Endothelial cell of umbilical vein (primary cell): ENCODE measurements at regions not wholly inside any gene's neighbourhood (a gene's known extent, or its start where the extent isn't known, plus 50 kb on each side); places are given as distances from the start of the nearest gene placed in this dataset.

ENCODE experiments used
- BruUV-seq: library from RNA; stranded (reverse); fragments of 400-500 nt; replicated peaks from 2 replicates; lab custom pipeline; 2021; lab: Mats Ljungman, UMichigan
- CTCF ChIA-PET: fragments of 300-600, 350-600 bp; sonication (Branson Sonifier 250); formaldehyde crosslinking; loops from one replicate; lab custom pipeline; 2021; ENCODE audit warnings: antibody characterized with exemption, inconsistent platforms; lab: Charles Lee
- POLR2A ChIA-PET: fragments of 300-600, 350-600 bp; sonication (Branson Sonifier 250); formaldehyde crosslinking; loops from one replicate; lab custom pipeline; 2021; ENCODE audit warnings: antibody characterized with exemption, inconsistent platforms; lab: Charles Lee
- DNase-seq: peaks from one replicate; pipeline ENCODE4 v3.0.0-alpha.2; 2011; ENCODE audit warnings: low read depth, low spot score
- FAIRE-seq: peaks from 2 replicates; lab custom pipeline; 2011; peaks lifted over from hg19 to GRCh38; lab: Jason Lieb, UNC
- H2AFZ ChIP-seq: 2 replicates; pipeline ENCODE4 v1.6.0; 2012; ENCODE audit warnings: low read depth, low read length, control low read depth, inconsistent platforms
- H3K27ac ChIP-seq: 2 replicates; pipeline ENCODE4 v1.5.1; 2011; ENCODE audit warnings: low read depth, mild to moderate bottlenecking, control low read depth, low read length, moderate library complexity; ENCODE audit not compliant: insufficient read depth
- H3K27me3 ChIP-seq, 2 experiments: 2 replicates each; pipeline versions ENCODE4 v1.6.0 to v1.6.1; 2011; ENCODE audit warnings: low read length in 2 of 2, mixed read lengths in 1 of 2; ENCODE audit not compliant: control insufficient read depth in 2 of 2, insufficient read depth in 2 of 2
- H3K36me3 ChIP-seq, 2 experiments: 2 replicates in 1 of 2; 3 replicates in 1 of 2; pipeline ENCODE4 v1.5.1; 2011; ENCODE audit warnings: low read length in 2 of 2, mild to moderate bottlenecking in 1 of 2, moderate library complexity in 1 of 2; ENCODE audit not compliant: control insufficient read depth in 2 of 2, insufficient read depth in 2 of 2; ENCODE audit errors: extremely low read depth in 1 of 2
- H3K4me1 ChIP-seq: 3 replicates; pipeline ENCODE4 v1.5.1; 2011; ENCODE audit warnings: mild to moderate bottlenecking, low read length; ENCODE audit not compliant: control insufficient read depth, insufficient read depth; ENCODE audit errors: extremely low read depth
- H3K4me2 ChIP-seq: 2 replicates; pipeline ENCODE4 v1.6.1; 2011; ENCODE audit warnings: low read length, control low read depth, mixed read lengths; ENCODE audit not compliant: insufficient read depth
- H3K4me3 ChIP-seq, 3 experiments: fragments of 200-600 bp in 1 of 3; sonication (generic), shearing (Covaris generic) in 1 of 3; replicated peaks in 1 of 3; 2 replicates each; pipeline ENCODE4 v1.5.1; 2011 to 2016; ENCODE audit warnings: control low read depth in 3 of 3, low read length in 3 of 3, mild to moderate bottlenecking in 2 of 3, inconsistent platforms in 1 of 3, low read depth in 1 of 3, moderate library complexity in 1 of 3; ENCODE audit not compliant: insufficient read depth in 1 of 3
- H3K79me2 ChIP-seq: 2 replicates; pipeline ENCODE4 v1.6.0; 2012; ENCODE audit warnings: low read length, inconsistent platforms; ENCODE audit not compliant: control insufficient read depth, insufficient read depth
- H3K9ac ChIP-seq: replicated peaks from 2 replicates; pipeline ENCODE3; 2011; ENCODE audit warnings: low read length, control low read depth; ENCODE audit not compliant: insufficient read depth; ENCODE audit errors: extremely low read depth
- H3K9me1 ChIP-seq: replicated peaks from 3 replicates; pipeline ENCODE4 v1.6.0; 2011; ENCODE audit warnings: mild to moderate bottlenecking, low read length; ENCODE audit not compliant: control insufficient read depth, insufficient read depth; ENCODE audit errors: extremely low read depth
- H3K9me3 ChIP-seq: replicated peaks from 2 replicates; pipeline ENCODE4 v1.5.1; 2012; ENCODE audit warnings: low read length, inconsistent platforms; ENCODE audit not compliant: control insufficient read depth, insufficient read depth
- H4K20me1 ChIP-seq: replicated peaks from 2 replicates; pipeline ENCODE3; 2011; ENCODE audit warnings: mild to moderate bottlenecking, low read length; ENCODE audit not compliant: control insufficient read depth, insufficient read depth; ENCODE audit errors: extremely low read depth
- EZH2 ChIP-seq: IDR thresholded peaks from 2 replicates; pipeline ENCODE4 v1.6.1; 2012; ENCODE audit warnings: borderline replicate concordance, low read depth, mild to moderate bottlenecking, moderate library complexity, low read length, inconsistent platforms; ENCODE audit not compliant: severe bottlenecking
- FOS ChIP-seq: IDR thresholded peaks from 2 replicates; pipeline ENCODE4 v1.6.1; 2011; ENCODE audit warnings: mild to moderate bottlenecking, low read length, moderate library complexity, borderline replicate concordance; ENCODE audit not compliant: insufficient read depth
- GATA2 ChIP-seq: IDR thresholded peaks from 2 replicates; pipeline ENCODE4 v1.7.0; 2011; ENCODE audit warnings: low read depth, mild to moderate bottlenecking, moderate library complexity, mixed read lengths, low read length; ENCODE audit not compliant: insufficient read length, insufficient read depth
- JUN ChIP-seq: IDR thresholded peaks from 2 replicates; pipeline ENCODE4 v1.6.1; 2011; ENCODE audit warnings: borderline replicate concordance, low read depth; ENCODE audit not compliant: insufficient read length, insufficient read depth
- MAX ChIP-seq: IDR thresholded peaks from 2 replicates; pipeline ENCODE4 v1.6.1; 2011; ENCODE audit not compliant: insufficient read depth, insufficient read length
- MYC ChIP-seq: IDR thresholded peaks from one replicate; pipeline ENCODE4 v1.6.1; 2011; ENCODE audit warnings: mild to moderate bottlenecking, low read depth, low read length
- POLR2A ChIP-seq: IDR thresholded peaks from 2 replicates; pipeline ENCODE4 v1.6.1; 2012; ENCODE audit warnings: low read depth, mild to moderate bottlenecking, control low read depth, low read length
- POLR2AphosphoS5 ChIP-seq: IDR thresholded peaks from 2 replicates; pipeline ENCODE4 v1.6.1; 2012; ENCODE audit warnings: low read depth, mild to moderate bottlenecking, control low read depth, low read length, moderate library complexity; ENCODE audit not compliant: insufficient read depth
- dilution Hi-C: fragments of 300-500 bp; cut with MboI; formaldehyde crosslinking; loops from one replicate; pipeline ENCODE4 v1.15.0; 2019; ENCODE audit warnings: low sequenced_read_pairs; ENCODE audit not compliant: extremely low pct_ligation_motif_present
- intact Hi-C: fragments of 100-400 bp; cut with micrococcal nuclease; formaldehyde crosslinking; loops from one replicate; pipeline ENCODE4 v1.10.0; 2022
- TF ChIP-seq, protein P1 (sequence below), 2 donors: IDR thresholded peaks; 1 replicate in 1 of 2; 2 replicates in 1 of 2; pipeline ENCODE4 v1.5.1; 2011; ENCODE audit warnings: low read length in 2 of 2, mild to moderate bottlenecking in 2 of 2, moderate library complexity in 2 of 2, control low read depth in 1 of 2, inconsistent platforms in 1 of 2, low read depth in 1 of 2; ENCODE audit not compliant: insufficient read depth in 1 of 2; ENCODE audit errors: extremely low read depth in 1 of 2

DNA sequence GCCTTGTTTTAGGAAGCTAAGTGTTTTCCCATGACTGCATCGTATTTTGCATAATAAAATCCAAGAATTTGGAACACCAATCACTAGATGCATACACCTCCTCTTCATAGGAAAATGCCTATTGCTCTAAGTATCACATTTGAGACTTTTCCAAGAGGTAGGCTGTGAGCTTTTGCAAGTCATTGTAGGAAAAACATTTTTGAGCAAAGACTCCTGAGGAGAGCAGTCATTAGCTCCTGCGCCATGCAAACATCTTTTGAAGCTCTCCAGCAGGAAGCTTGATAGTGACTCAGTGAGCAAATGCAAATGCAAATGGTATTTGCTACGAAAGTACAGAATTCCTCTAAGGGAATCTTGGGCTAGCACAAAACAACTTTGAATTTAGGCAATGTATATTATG, 750.4 kb downstream of the QKI start:
- dilution Hi-C loops (no loop called here), intact Hi-C loops (no loop called here)
- CTCF ChIA-PET, result no interaction called here
- TF ChIP-seq GATA2 (no peak), JUN (no peak), POLR2A (no peak), POLR2AphosphoS5 (no peak), EZH2 (no peak), MAX (no peak), MYC (no peak), FOS (no peak)
- TF ChIP-seq, protein P1, sequence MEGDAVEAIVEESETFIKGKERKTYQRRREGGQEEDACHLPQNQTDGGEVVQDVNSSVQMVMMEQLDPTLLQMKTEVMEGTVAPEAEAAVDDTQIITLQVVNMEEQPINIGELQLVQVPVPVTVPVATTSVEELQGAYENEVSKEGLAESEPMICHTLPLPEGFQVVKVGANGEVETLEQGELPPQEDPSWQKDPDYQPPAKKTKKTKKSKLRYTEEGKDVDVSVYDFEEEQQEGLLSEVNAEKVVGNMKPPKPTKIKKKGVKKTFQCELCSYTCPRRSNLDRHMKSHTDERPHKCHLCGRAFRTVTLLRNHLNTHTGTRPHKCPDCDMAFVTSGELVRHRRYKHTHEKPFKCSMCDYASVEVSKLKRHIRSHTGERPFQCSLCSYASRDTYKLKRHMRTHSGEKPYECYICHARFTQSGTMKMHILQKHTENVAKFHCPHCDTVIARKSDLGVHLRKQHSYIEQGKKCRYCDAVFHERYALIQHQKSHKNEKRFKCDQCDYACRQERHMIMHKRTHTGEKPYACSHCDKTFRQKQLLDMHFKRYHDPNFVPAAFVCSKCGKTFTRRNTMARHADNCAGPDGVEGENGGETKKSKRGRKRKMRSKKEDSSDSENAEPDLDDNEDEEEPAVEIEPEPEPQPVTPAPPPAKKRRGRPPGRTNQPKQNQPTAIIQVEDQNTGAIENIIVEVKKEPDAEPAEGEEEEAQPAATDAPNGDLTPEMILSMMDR (IDR thresholded peaks at IDR 0.05; ENCODE audit: extremely low read depth in 1 of 2, insufficient read depth in 1 of 2, low read depth in 1 of 2, low read length in 2 of 2), result no peak
- Histone ChIP-seq H3K4me3 (no peak overlapping the region), H3K9me3 (peaks cover 2% of the 10 kb centered on the region), H3K9me1 (no peaks in the 10 kb centered on the region), H3K79me2 (no peaks in the 10 kb centered on the region), H3K9ac (no peak overlapping the region), H4K20me1 (no peaks in the 10 kb centered on the region), H3K4me2 (no peak overlapping the region), H2AFZ (no peak overlapping the region), H3K27ac (no peak overlapping the region), H3K36me3 (no peaks in the 10 kb centered on the region), H3K27me3 (no peaks in the 10 kb centered on the region), H3K4me1 (no peaks in the 10 kb centered on the region)
- BruUV-seq, result no TSS peak
- DNase-seq, result no peak
- FAIRE-seq, result no peak
- POLR2A ChIA-PET, result no interaction called here
